Glutamatergic neuron (in vitro differentiated cells): ENCODE measurements at regions not wholly inside any gene's neighbourhood (a gene's known extent, or its start where the extent isn't known, plus 50 kb on each side); places are given as distances from the start of the nearest gene placed in this dataset.

Experiments used
- DNase-seq: peaks from one replicate; pipeline ENCODE4 v3.0.0; 2022
- H3K27ac Mint-ChIP-seq: one replicate; pipeline ENCODE4 v1.8.0; 2020; ENCODE audit warnings: mild to moderate bottlenecking, mixed read lengths, inconsistent platforms; ENCODE audit not compliant: unreplicated experiment
- H3K27me3 Mint-ChIP-seq: one replicate; pipeline ENCODE4 v1.8.0; 2020; ENCODE audit warnings: mild to moderate bottlenecking, moderate library complexity, mixed read lengths, inconsistent platforms; ENCODE audit not compliant: unreplicated experiment
- H3K36me3 Mint-ChIP-seq: one replicate; pipeline ENCODE4 v1.8.0; 2020; ENCODE audit warnings: mild to moderate bottlenecking, mixed read lengths, inconsistent platforms; ENCODE audit not compliant: unreplicated experiment
- H3K4me1 Mint-ChIP-seq: one replicate; pipeline ENCODE4 v1.8.0; 2020; ENCODE audit warnings: mild to moderate bottlenecking, low read depth, mixed read lengths, inconsistent platforms; ENCODE audit not compliant: unreplicated experiment
- H3K4me3 Mint-ChIP-seq: one replicate; pipeline ENCODE4 v1.8.0; 2020; ENCODE audit warnings: mild to moderate bottlenecking, mixed read lengths, inconsistent platforms; ENCODE audit not compliant: unreplicated experiment
- H3K9me3 Mint-ChIP-seq: one replicate; pipeline ENCODE4 v1.8.0; 2020; ENCODE audit warnings: mild to moderate bottlenecking, moderate library complexity, mixed read lengths, inconsistent platforms; ENCODE audit not compliant: unreplicated experiment
- CTCF ChIP-seq: fragments of 200-600 bp; sonication (generic); IDR thresholded peaks from one replicate; pipeline ENCODE4 v1.5.0; 2021; ENCODE audit not compliant: partially characterized antibody, unreplicated experiment

GRCh38 chrX:15953801-15954200 lies 99.2 kb upstream of the AP1S2 start:
- Mint-ChIP-seq H3K4me3 (no peak overlapping the region), H3K9me3 (no peaks in the 10 kb centered on the region)

GRCh38 chrX:15952212-15952611 lies 97.6 kb upstream of the AP1S2 start:
- Mint-ChIP-seq H3K36me3 (no peaks in the 10 kb centered on the region), H3K27ac (no peak overlapping the region), H3K4me3 (no peak overlapping the region), H3K4me1 (peaks cover 2% of the 10 kb centered on the region), H3K27me3 (no peaks in the 10 kb centered on the region), H3K9me3 (peaks cover 3% of the 10 kb centered on the region)
- no peak for DNase-seq
- no peak for TF ChIP-seq CTCF

More at GRCh38 chrX:15953801-15954200, 99.2 kb upstream of the AP1S2 start:
- no peak overlapping the region for H3K27ac Mint-ChIP-seq
- no peaks in the 10 kb centered on the region for H3K4me1 Mint-ChIP-seq
- H3K27me3 Mint-ChIP-seq = no peaks in the 10 kb centered on the region
- no peak for TF ChIP-seq CTCF
- H3K36me3 Mint-ChIP-seq = no peaks in the 10 kb centered on the region
- no peak for DNase-seq

GRCh38 chrX:15948318-15948660 lies 93.7 kb upstream of the AP1S2 start:
- DNase-seq = no peak
- H3K4me3 Mint-ChIP-seq = no peak overlapping the region
- no peak overlapping the region for H3K27ac Mint-ChIP-seq

DNA sequence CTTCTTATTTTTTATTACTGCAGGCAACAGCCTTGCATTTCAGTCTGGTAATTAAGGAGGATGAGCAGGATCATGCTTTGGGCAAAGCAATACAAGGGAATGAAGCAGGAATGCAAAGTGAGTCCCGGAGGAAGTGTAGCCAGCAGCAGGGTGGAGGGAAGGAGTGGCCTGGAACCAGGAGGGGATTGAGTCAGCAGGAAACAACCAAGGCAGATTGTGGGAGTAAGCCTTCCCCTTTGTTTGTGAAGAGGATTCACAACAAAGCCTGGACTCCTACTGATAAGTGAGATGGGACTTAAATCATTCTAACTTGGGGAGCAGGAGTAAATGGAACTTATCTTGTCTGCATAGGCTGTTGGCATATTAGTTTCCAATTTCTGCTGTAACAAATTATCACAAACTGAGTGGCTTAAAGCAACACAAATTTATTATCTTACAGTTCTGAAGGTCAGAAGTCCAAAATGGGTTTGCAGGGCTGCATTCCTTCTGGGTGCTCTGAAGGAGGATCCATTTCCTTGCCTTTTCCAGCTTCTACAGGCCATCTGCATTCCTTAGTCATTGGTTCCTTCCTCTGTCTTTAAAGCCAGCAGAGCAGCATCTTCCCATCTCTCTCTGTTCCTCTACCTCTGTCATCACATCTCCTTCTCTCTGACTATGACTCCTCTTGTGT lies 93.2 kb upstream of the AP1S2 start:
- Mint-ChIP-seq H3K9me3 (peaks cover 3% of the 10 kb centered on the region), H3K36me3 (no peaks in the 10 kb centered on the region), H3K4me1 (peaks cover 3% of the 10 kb centered on the region), H3K27me3 (no peaks in the 10 kb centered on the region), H3K4me3 (no peak overlapping the region), H3K27ac (no peak overlapping the region)
- no peak for TF ChIP-seq CTCF
- DNase-seq = no peak

More at GRCh38 chrX:15948318-15948660, 93.7 kb upstream of the AP1S2 start:
- no peaks in the 10 kb centered on the region for H3K27me3 Mint-ChIP-seq
- no peak for TF ChIP-seq CTCF
- peaks cover 3% of the 10 kb centered on the region for H3K4me1 Mint-ChIP-seq
- H3K36me3 Mint-ChIP-seq = no peaks in the 10 kb centered on the region
- peaks cover 3% of the 10 kb centered on the region for H3K9me3 Mint-ChIP-seq

DNA sequence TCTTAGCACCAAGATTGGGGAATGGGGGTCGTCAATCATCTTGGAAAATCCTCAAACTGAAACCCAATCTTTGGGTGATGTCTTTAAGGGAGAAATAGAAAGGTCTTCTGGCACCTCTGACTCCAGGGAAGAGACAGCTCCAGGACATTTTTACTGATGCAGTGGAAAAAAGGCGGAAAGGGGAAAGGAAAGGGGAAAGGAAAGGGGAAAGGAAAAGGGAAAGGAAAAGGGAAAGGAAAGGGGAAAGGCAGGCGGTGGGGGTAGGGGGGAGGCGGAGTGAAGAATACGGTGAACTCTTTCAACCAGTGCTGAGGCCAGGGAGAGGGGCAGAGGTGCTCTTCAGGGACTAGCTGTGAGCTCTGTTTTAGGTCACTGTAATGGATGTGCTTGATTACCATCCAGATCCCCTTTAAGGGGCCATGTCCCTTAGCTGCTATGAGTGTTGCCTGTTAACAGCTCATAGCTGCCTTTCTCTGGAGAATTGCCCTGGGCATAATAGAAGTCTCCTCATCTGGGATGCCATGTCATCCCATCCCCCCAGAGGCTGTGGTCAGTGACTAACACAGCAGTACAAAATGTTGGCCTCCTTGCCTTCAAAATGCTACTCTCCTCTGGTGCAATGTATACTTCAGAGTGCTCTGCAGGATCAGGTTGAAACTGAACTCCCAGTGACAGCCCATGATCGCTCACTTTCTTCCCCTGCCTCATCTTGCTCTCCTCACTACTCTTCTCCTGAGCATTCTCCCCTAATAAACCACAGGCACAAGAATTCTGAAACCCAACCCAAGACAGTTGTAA lies 92.4 kb upstream of the AP1S2 start:
- TF ChIP-seq CTCF = no peak
- peak overlapping the region; percentile 67 for H3K4me3 Mint-ChIP-seq
- no peaks in the 10 kb centered on the region for H3K27me3 Mint-ChIP-seq
- peak overlapping the region; percentile 68 for H3K27ac Mint-ChIP-seq
- H3K36me3 Mint-ChIP-seq = no peaks in the 10 kb centered on the region
- peaks cover 3% of the 10 kb centered on the region for H3K9me3 Mint-ChIP-seq
- peaks cover 3% of the 10 kb centered on the region for H3K4me1 Mint-ChIP-seq
- DNase-seq = peak; percentile 15
